Stimulated activated CD4-positive, alpha-beta T cell treated with anti-CD3 and anti-CD28 coated beads, TNF-alpha, amount 100 ng/mL, for 4 hours (primary cell): ENCODE measurements at regions not wholly inside any gene's neighbourhood (a gene's known extent, or its start where the extent isn't known, plus 50 kb on each side); places are given as distances from the start of the nearest gene placed in this dataset.
"Not testable (repeated sequence)": the region's sequence is repeated elsewhere in the genome, so short reads cannot be mapped to it uniquely, and the experiment has no call there.

Experiments
- DNase-seq, 3 experiments: peaks; one replicate each; pipeline ENCODE4 v3.0.0-alpha.2; 2020; ENCODE audit warnings: low read depth in 3 of 3

- DNase-seq: no peak
Observed at GRCh38 chr20:51126337-51126736, 103.4 kb upstream of the KCNG1 start.

GRCh38 chr20:51125780-51126179 lies 102.9 kb upstream of the KCNG1 start:
- DNase-seq: no peak

GRCh38 chr20:51125105-51125504 lies 102.2 kb upstream of the KCNG1 start:
- no peak for DNase-seq

- not testable (repeated sequence) for DNase-seq
Observed at GRCh38 chr20:51123887-51124286, 101.0 kb upstream of the KCNG1 start.

- DNase-seq: no peak
Observed at GRCh38 chr20:51122931-51123658, 100.2 kb upstream of the KCNG1 start.

- DNase-seq: no peak
Observed at GRCh38 chr20:51121901-51122412, 99.0 kb upstream of the KCNG1 start.

GRCh38 chr20:51121272-51121671 lies 98.4 kb upstream of the KCNG1 start:
- no peak for DNase-seq

- no peak for DNase-seq
Observed at GRCh38 chr20:51120868-51121267, 98.0 kb upstream of the KCNG1 start.

GRCh38 chr20:51120438-51120837 lies 97.5 kb upstream of the KCNG1 start:
- no peak for DNase-seq

- no peak for DNase-seq
Observed at GRCh38 chr20:51119914-51120313, 97.0 kb upstream of the KCNG1 start.

GRCh38 chr20:51118985-51119527 lies 96.1 kb upstream of the KCNG1 start:
- DNase-seq: no peak

- no peak for DNase-seq
Observed at GRCh38 chr20:51118216-51118615, 95.3 kb upstream of the KCNG1 start.

GRCh38 chr20:51116765-51117686 lies 94.1 kb upstream of the KCNG1 start:
- DNase-seq: no peak

- no peak for DNase-seq
Observed at GRCh38 chr20:51111290-51111689, 88.4 kb upstream of the KCNG1 start.

- no peak for DNase-seq
Observed at GRCh38 chr20:51108638-51109363, 85.9 kb upstream of the KCNG1 start.

- DNase-seq: no peak
Observed at GRCh38 chr20:51106011-51106410, 83.1 kb upstream of the KCNG1 start.

GRCh38 chr20:51104960-51105920 lies 82.3 kb upstream of the KCNG1 start:
- DNase-seq: no peak

GRCh38 chr20:51100617-51101016 lies 77.7 kb upstream of the KCNG1 start:
- no peak for DNase-seq

- DNase-seq: no peak
Observed at GRCh38 chr20:51098284-51098810, 75.4 kb upstream of the KCNG1 start.

- no peak for DNase-seq
Observed at GRCh38 chr20:51097351-51098120, 74.6 kb upstream of the KCNG1 start.
